ENCODE measurements at regions not wholly inside any gene's neighbourhood (a gene's known extent, or its start where the extent isn't known, plus 50 kb on each side); places are given as distances from the start of the nearest gene placed in this dataset.

DNA sequence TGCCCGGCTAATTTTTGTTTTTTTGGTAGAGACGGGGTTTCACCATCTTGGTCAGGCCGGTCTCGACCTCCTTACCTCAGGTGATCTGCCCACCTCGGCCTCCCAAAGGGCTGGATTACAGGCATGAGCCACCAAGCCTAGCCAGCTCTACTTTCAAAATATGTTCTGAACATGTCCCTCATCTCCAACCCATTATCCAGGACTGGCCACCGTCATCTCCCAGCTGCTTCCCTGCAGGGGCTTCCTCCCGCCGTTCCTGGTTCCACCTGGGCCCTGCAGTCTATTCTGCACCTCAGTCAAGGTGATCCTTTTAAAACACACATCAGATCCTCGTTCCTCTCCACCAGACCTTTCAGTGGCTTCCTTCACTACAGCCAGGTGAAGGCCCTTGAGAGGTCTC lies 80.9 kb upstream of the NKX1-1 start:
- TF ChIP-seq, protein P1, sequence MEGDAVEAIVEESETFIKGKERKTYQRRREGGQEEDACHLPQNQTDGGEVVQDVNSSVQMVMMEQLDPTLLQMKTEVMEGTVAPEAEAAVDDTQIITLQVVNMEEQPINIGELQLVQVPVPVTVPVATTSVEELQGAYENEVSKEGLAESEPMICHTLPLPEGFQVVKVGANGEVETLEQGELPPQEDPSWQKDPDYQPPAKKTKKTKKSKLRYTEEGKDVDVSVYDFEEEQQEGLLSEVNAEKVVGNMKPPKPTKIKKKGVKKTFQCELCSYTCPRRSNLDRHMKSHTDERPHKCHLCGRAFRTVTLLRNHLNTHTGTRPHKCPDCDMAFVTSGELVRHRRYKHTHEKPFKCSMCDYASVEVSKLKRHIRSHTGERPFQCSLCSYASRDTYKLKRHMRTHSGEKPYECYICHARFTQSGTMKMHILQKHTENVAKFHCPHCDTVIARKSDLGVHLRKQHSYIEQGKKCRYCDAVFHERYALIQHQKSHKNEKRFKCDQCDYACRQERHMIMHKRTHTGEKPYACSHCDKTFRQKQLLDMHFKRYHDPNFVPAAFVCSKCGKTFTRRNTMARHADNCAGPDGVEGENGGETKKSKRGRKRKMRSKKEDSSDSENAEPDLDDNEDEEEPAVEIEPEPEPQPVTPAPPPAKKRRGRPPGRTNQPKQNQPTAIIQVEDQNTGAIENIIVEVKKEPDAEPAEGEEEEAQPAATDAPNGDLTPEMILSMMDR (IDR thresholded peaks at IDR 0.05; ENCODE audit: insufficient read depth, low read depth, low read length): no peak
- no peak for TF ChIP-seq EZH2 (IDR thresholded peaks at IDR 0.05; ENCODE audit: insufficient read depth, low read length)

All from astrocyte (in vitro differentiated cells and primary cell).